HG03060 (cell line): ENCODE measurements at regions not wholly inside any gene's neighbourhood (a gene's known extent, or its start where the extent isn't known, plus 50 kb on each side); places are given as distances from the start of the nearest gene placed in this dataset.

ENCODE experiments used
- ATAC-seq: cut with Tn5 transposase; IDR thresholded peaks from one replicate; pipeline ENCODE4 v1.9.1; 2021; ENCODE audit warnings: low read depth, moderate number of reproducible peaks; ENCODE audit not compliant: unreplicated experiment

- ATAC-seq, result no peak
These were observed 397.0 kb downstream of the NXPE2 start for GRCh38 chr11:115075356-115075755.

- no peak for ATAC-seq
These were observed 399.4 kb downstream of the NXPE2 start for GRCh38 chr11:115077740-115078139.

GRCh38 chr11:115078461-115079438 lies 400.4 kb downstream of the NXPE2 start:
- ATAC-seq, result no peak

- no peak for ATAC-seq
These were observed 402.8 kb downstream of the NXPE2 start for GRCh38 chr11:115080923-115081680.

- ATAC-seq, result no peak
These were observed 403.6 kb downstream of the NXPE2 start for GRCh38 chr11:115081972-115082371.

- ATAC-seq, result no peak
These were observed 404.9 kb downstream of the NXPE2 start for GRCh38 chr11:115083144-115083806.

GRCh38 chr11:115084231-115084630 lies 405.9 kb downstream of the NXPE2 start:
- ATAC-seq, result no peak

GRCh38 chr11:115085461-115086210 lies 407.3 kb downstream of the NXPE2 start:
- no peak for ATAC-seq

GRCh38 chr11:115087791-115088190 lies 409.5 kb downstream of the NXPE2 start:
- no peak for ATAC-seq

GRCh38 chr11:115092516-115092915 lies 411.7 kb downstream of the CADM1 start:
- ATAC-seq, result no peak

- no peak for ATAC-seq
These were observed 406.3 kb downstream of the CADM1 start for GRCh38 chr11:115097796-115098408.

GRCh38 chr11:115100706-115101105 lies 403.5 kb downstream of the CADM1 start:
- no peak for ATAC-seq

- no peak for ATAC-seq
These were observed 400.3 kb downstream of the CADM1 start for GRCh38 chr11:115103921-115104320.

- no peak for ATAC-seq
These were observed 399.3 kb downstream of the CADM1 start for GRCh38 chr11:115104851-115105453.

GRCh38 chr11:115111066-115111465 lies 393.1 kb downstream of the CADM1 start:
- ATAC-seq, result no peak

- no peak for ATAC-seq
These were observed 391.5 kb downstream of the CADM1 start for GRCh38 chr11:115112754-115113153.

- no peak for ATAC-seq
These were observed 386.2 kb downstream of the CADM1 start for GRCh38 chr11:115117956-115118493.

GRCh38 chr11:115119146-115119545 lies 385.1 kb downstream of the CADM1 start:
- ATAC-seq, result no peak
